OCI-LY3 (cell line): ENCODE measurements at regions not wholly inside any gene's neighbourhood (a gene's known extent, or its start where the extent isn't known, plus 50 kb on each side); places are given as distances from the start of the nearest gene placed in this dataset.

Experiments used
- CTCF ChIP-seq: fragments of 200-600, 300-600 bp; sonication (generic); IDR thresholded peaks from 2 replicates; pipeline ENCODE4 v1.5.1; 2014; ENCODE audit warnings: antibody characterized with exemption, low read length, low read depth
- EZH2phosphoT487 ChIP-seq: fragments of 200-600 bp; shearing (Covaris generic); IDR thresholded peaks from 2 replicates; pipeline ENCODE4 v1.6.1; 2018; ENCODE audit warnings: antibody characterized with exemption, mixed run types, low read depth

GRCh38 chr18:34576622-34577021 lies 133.5 kb upstream of the DTNA start:
- TF ChIP-seq EZH2phosphoT487, result no peak
- TF ChIP-seq CTCF, result no peak
